GM23248 (cell line): ENCODE measurements at regions not wholly inside any gene's neighbourhood (a gene's known extent, or its start where the extent isn't known, plus 50 kb on each side); places are given as distances from the start of the nearest gene placed in this dataset.

Experiments used
- EZH2 ChIP-seq: fragments of 200-600 bp; sonication (generic); IDR thresholded peaks from 2 replicates; pipeline ENCODE4 v1.6.1; 2018; ENCODE audit warnings: antibody characterized with exemption, mild to moderate bottlenecking; ENCODE audit not compliant: insufficient read depth, poor library complexity, severe bottlenecking
- EZH2phosphoT487 ChIP-seq: fragments of 200-600 bp; sonication (generic); IDR thresholded peaks from 2 replicates; pipeline ENCODE4 v1.6.1; 2018; ENCODE audit warnings: antibody characterized with exemption, moderate library complexity, mild to moderate bottlenecking, low read depth; ENCODE audit not compliant: insufficient read depth

DNA sequence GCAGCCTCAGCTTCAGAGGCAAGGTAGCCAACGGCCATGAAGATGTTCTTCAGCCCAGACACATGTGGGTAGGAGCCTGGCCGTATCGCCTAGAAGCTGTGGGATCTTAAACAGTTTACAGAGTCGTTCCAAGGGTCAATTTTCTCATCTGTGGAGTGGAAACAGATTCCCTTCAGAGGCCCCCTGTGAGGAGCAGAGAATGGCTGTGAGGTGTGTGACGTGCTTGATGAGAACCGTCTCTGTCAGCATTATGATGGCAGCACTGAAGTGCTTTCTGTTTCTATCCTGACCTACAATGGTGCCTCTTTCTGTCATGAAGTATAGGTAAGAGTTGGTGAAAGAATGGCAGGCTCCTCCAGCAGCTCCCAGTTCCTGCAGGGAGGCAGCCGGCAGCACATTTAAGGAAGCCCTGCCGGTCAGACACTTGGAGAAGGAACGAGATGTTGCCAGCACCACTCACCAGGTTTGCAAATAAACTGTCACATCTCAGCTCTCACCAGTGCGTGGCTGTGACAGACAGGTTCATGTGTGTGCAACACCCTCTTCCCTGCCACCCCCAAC, 277.3 kb downstream of the FOXO1 start:
- TF ChIP-seq EZH2phosphoT487: no peak
- no peak for TF ChIP-seq EZH2
